ENCODE measurements at regions not wholly inside any gene's neighbourhood (a gene's known extent, or its start where the extent isn't known, plus 50 kb on each side); places are given as distances from the start of the nearest gene placed in this dataset.

GRCh38 chr14:105844810-105845724 is 318.7 kb downstream of the TMEM121 start:
- no peak overlapping the region for H3K23ac ChIP-seq (ENCODE audit: insufficient read length)

More at GRCh38 chr14:105844810-105845724, 318.7 kb downstream of the TMEM121 start:
- Histone ChIP-seq H3K23me2 (ENCODE audit: low read depth, low read length) (no peaks in the 10 kb centered on the region), H3K56ac (replicated peaks; ENCODE audit: insufficient read length, low read depth, low read length) (no peak overlapping the region), H2BK15ac (ENCODE audit: low read length) (no peak overlapping the region), H3K79me2 (ENCODE audit: control insufficient read depth in 1 of 2, insufficient read depth in 2 of 2, low read length in 2 of 2) (no peaks in the 10 kb centered on the region), H3K9me3 (ENCODE audit: insufficient read depth in 2 of 2, low read depth in 1 of 2, low read length in 1 of 2) (peaks cover 69 to 89% of the 10 kb centered on the region in 2 experiments), H3K4ac (replicated peaks; ENCODE audit: insufficient read length, low read depth, low read length) (no peak overlapping the region), H4K8ac (ENCODE audit: extremely low read depth, insufficient read depth, low read length) (no peak overlapping the region), H2BK5ac (ENCODE audit: low read depth, low read length) (no peak overlapping the region), H2AFZ (ENCODE audit: low read length) (no peak overlapping the region), H3K4me2 (ENCODE audit: insufficient read depth in 1 of 2, low read depth in 2 of 2, low read length in 2 of 2) (no peak overlapping the region), H3K27me3 (replicated peaks in 1 of 4; ENCODE audit: control insufficient read depth in 3 of 4, extremely low read depth in 1 of 4, insufficient read depth in 3 of 4, low read length in 3 of 4) (no peaks in the 10 kb centered on the region), H3K79me1 (ENCODE audit: low read depth, low read length) (no peaks in the 10 kb centered on the region), H4K5ac (ENCODE audit: insufficient read length, low read depth, low read length) (no peak overlapping the region), H3K18ac (ENCODE audit: extremely low read depth, low read length) (no peak overlapping the region), H3K4me1 (replicated peaks in 1 of 4; ENCODE audit: control insufficient read depth in 3 of 4, insufficient read depth in 4 of 4, low read length in 3 of 4) (no peaks in the 10 kb centered on the region), H2BK12ac (ENCODE audit: low read depth, low read length) (no peak overlapping the region), H3K9ac (replicated peaks in 1 of 4; ENCODE audit: extremely low read depth in 1 of 4, low read depth in 3 of 4, low read length in 3 of 4) (no peak overlapping the region), H2AK5ac (ENCODE audit: low read depth, low read length) (no peak overlapping the region), H3K14ac (ENCODE audit: insufficient read length) (no peak overlapping the region), H3K36me3 (ENCODE audit: control insufficient read depth in 2 of 4, insufficient read depth in 4 of 4, low read length in 3 of 4) (no peaks in the 10 kb centered on the region), H2BK20ac (ENCODE audit: low read length) (no peak overlapping the region), H3K27ac (ENCODE audit: low read depth, low read length) (no peak overlapping the region), H4K20me1 (replicated peaks in 1 of 2; ENCODE audit: control insufficient read depth in 1 of 2, insufficient read depth in 2 of 2, low read length in 2 of 2) (no peaks in the 10 kb centered on the region), H2BK120ac (replicated peaks; ENCODE audit: low read depth, low read length) (no peak overlapping the region), H3K4me3 (ENCODE audit: extremely low read depth in 1 of 4, insufficient read depth in 2 of 4, low read depth in 3 of 4, low read length in 4 of 4) (no peak overlapping the region), H4K91ac (replicated peaks; ENCODE audit: insufficient read length, low read length) (no peak overlapping the region)
- no peak for FAIRE-seq
- TF ChIP-seq POLR2A (IDR thresholded peaks at IDR 0.05; ENCODE audit: control extremely low read depth in 1 of 2, low read depth in 2 of 2, low read length in 2 of 2) (no peak), EGR1 (IDR thresholded peaks at IDR 0.05; ENCODE audit: borderline replicate concordance, low read depth, low read length) (no peak), BRCA1 (IDR thresholded peaks at IDR 0.05; ENCODE audit: low read depth, low read length) (no peak), E2F6 (IDR thresholded peaks at IDR 0.05) (no peak)
- ChIA-PET POLR2A (ENCODE audit: partially characterized antibody) (no interaction called here), CTCF (ENCODE audit: partially characterized antibody) (no interaction called here)
- 78% methylated on average over 13 of the region's 18 CpGs; no CpG with 5 or more reads in 1 of the 2 experiments for WGBS, 2 experiments (ENCODE audit: extremely low coverage in 1 of 2, insufficient coverage in 1 of 2, insufficient read length in 1 of 2, insufficient replicate concordance in 2 of 2, low coverage in 1 of 2, low lambda C conversion rate in 2 of 2, missing lambda C conversion rate in 1 of 2)
- DNase-seq (ENCODE audit: low read depth in 1 of 2, low spot score in 2 of 2) = no peak

Data from H1 (cell line).